Sigmoid colon (tissue), 4 donors: ENCODE measurements at regions not wholly inside any gene's neighbourhood (a gene's known extent, or its start where the extent isn't known, plus 50 kb on each side); places are given as distances from the start of the nearest gene placed in this dataset.

Experiments used
- CTCF ChIP-seq, 4 experiments: fragments of 450-650 bp in 3 of 4; fragments of 200-600 bp in 1 of 4; IDR thresholded peaks; one replicate each; pipeline ENCODE4 v1.5.1; 2016 to 2019; ENCODE audit warnings: antibody characterized with exemption in 4 of 4, mild to moderate bottlenecking in 3 of 4, moderate library complexity in 2 of 4
- EP300 ChIP-seq, 4 donors: sonication (generic); formaldehyde crosslinking; IDR thresholded peaks; one replicate each; pipeline ENCODE4 v1.6.1; 2017; ENCODE audit warnings: antibody characterized with exemption in 4 of 4
- POLR2A ChIP-seq, 2 donors: fragments of 450-650 bp; IDR thresholded peaks; one replicate each; pipeline ENCODE4 v1.6.1; 2016; ENCODE audit warnings: antibody characterized with exemption in 2 of 2, mild to moderate bottlenecking in 2 of 2, moderate library complexity in 2 of 2

GRCh38 chr1:14031461-14031860 is 331.5 kb downstream of the PRDM2 start:
- TF ChIP-seq CTCF (IDR thresholded peaks at IDR 0.05) (no peak), POLR2A (IDR thresholded peaks at IDR 0.05) (no peak), EP300 (IDR thresholded peaks at IDR 0.05) (no peak)
